ENCODE measurements at regions not wholly inside any gene's neighbourhood (a gene's known extent, or its start where the extent isn't known, plus 50 kb on each side); places are given as distances from the start of the nearest gene placed in this dataset.

GRCh38 chr2:160731856-160732255, 238.2 kb upstream of the RBMS1 start:
- TF ChIP-seq, protein P1, sequence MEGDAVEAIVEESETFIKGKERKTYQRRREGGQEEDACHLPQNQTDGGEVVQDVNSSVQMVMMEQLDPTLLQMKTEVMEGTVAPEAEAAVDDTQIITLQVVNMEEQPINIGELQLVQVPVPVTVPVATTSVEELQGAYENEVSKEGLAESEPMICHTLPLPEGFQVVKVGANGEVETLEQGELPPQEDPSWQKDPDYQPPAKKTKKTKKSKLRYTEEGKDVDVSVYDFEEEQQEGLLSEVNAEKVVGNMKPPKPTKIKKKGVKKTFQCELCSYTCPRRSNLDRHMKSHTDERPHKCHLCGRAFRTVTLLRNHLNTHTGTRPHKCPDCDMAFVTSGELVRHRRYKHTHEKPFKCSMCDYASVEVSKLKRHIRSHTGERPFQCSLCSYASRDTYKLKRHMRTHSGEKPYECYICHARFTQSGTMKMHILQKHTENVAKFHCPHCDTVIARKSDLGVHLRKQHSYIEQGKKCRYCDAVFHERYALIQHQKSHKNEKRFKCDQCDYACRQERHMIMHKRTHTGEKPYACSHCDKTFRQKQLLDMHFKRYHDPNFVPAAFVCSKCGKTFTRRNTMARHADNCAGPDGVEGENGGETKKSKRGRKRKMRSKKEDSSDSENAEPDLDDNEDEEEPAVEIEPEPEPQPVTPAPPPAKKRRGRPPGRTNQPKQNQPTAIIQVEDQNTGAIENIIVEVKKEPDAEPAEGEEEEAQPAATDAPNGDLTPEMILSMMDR (IDR thresholded peaks at IDR 0.05 in 8 of 11, conservative IDR thresholded peaks at IDR 0.05 in 3 of 11): no peak
- no peak for TF ChIP-seq POLR2AphosphoS5 (IDR thresholded peaks at IDR 0.05)
